Sciatic nerve (tissue), 2 donors: ENCODE measurements at regions not wholly inside any gene's neighbourhood (a gene's known extent, or its start where the extent isn't known, plus 50 kb on each side); places are given as distances from the start of the nearest gene placed in this dataset.
"Not testable (repeated sequence)": the region's sequence is repeated elsewhere in the genome, so short reads cannot be mapped to it uniquely, and the experiment has no call there.

Source experiments
- ATAC-seq: fragments of 200-7000 bp; cut with Tn5 transposase; one replicate; pipeline ENCODE4 v1.9.1; 2020; ENCODE audit warnings: mild to moderate bottlenecking, moderate library complexity
- DNase-seq: peaks from one replicate; pipeline ENCODE4 v3.0.0-alpha.2; 2020; ENCODE audit warnings: low spot score
- intact Hi-C: fragments of 100-400 bp; cut with DNase I; formaldehyde crosslinking; loops from one replicate; pipeline ENCODE4 v1.14.2; 2022
- donor health status: DM: no; HTN: no; CAD: no.
- donor health status: DM: no; HTN: no; CAD: no.

GRCh38 chr13:80199067-80199466 is 141.9 kb downstream of the SPRY2 start:
- DNase-seq (no peak), ATAC-seq (no peak)
- intact Hi-C loops = no loop called here

DNA sequence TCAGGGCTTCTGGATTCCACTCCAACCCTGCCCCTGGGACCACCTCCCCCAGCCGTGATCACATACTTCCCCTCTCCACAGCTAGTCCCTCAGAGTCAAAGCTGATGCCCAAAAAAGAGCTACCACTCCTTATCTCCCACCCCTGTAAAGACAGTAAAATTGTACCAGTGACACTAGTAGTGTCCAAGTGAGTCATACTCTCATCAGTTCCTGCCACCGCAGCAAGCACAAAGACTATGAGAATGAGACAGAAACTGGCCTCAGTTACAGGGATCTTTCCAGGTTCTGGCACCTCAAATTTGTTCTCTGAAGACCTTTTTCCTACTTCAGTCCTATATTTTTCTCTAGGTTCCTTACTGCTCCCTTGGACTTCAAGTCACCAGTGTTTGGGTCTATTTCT is 144.2 kb downstream of the SPRY2 start:
- intact Hi-C loops = no loop called here
- no peak for ATAC-seq
- DNase-seq = no peak

DNA sequence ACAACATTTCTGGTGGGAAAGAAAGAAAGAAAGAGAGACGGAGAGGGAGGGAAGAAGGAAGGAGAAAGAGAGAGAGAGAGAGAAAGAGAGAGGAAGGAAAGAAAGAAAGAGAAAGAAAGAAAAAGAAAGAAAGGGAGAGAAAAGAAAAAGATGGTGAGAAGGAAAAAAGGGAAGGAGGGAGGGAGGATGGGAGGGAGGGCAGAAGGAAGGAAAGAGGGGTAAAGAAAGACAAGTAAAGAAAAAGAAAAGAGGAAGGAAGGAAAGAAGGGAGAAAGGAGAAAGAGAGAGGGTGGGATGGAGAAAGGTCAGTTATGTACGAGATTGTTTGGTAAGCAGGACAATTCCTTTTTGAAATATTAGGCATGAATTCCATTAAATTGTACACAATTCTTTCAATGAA is 145.3 kb downstream of the SPRY2 start:
- no peak for ATAC-seq
- no peak for DNase-seq
- intact Hi-C loops = no loop called here

DNA sequence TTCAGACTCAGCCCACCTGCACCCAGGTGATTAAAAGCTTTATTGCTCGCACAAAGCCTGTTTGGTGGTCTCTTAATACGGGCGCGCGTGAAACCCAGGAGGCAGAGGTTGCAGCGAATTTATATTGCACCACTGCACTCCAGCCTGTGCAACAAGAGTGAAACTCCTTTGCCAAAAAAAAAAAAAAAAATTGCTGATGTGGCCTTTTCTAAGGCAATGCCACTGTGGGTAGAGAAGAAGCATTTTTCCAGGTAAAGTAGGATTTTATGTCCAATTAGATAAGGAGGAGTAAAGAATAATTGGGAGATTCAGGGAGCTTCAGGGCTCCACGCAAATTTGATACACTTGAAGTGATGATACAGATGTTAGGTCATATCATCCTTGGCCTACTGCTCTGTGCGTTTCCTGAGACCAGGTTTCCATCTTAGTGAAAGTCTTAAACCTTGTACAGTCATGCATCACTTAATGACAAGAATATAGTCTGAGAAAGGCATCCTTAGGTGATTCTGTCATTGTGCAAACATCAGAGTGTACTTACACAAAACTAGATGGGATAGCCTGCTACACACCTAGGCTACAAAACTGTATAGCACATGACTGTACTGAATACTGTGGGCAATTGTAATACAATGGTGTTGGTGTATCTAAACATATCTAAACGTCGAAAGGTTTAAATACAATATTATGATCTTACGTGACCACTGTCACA is 150.9 kb downstream of the SPRY2 start:
- intact Hi-C loops = no loop called here
- DNase-seq (no peak), ATAC-seq (no peak)

- intact Hi-C loops = no loop called here
- DNase-seq (no peak), ATAC-seq (no peak)
These were observed 160.1 kb downstream of the SPRY2 start for GRCh38 chr13:80180740-80181355.

DNA sequence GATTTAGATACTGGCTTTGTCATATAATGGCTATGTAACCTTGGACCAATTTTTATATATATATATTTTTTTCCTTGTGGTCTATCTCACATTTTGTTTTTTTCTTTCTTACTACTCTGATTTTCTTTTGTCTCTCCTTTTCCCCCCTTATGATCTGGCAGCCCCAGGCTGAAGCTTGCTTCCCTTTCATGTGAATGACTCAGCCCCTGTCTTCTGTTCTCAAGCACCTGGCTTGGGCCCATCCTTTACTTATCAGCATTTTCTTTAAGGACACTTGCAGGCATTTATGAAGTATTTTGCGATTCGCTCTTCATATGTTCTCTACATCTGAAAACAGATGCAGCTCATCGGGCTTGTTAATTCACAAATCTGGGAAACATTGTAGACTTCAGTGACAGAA is 163.6 kb downstream of the SPRY2 start:
- ATAC-seq (no peak), DNase-seq (no peak)
- intact Hi-C loops = no loop called here

DNA sequence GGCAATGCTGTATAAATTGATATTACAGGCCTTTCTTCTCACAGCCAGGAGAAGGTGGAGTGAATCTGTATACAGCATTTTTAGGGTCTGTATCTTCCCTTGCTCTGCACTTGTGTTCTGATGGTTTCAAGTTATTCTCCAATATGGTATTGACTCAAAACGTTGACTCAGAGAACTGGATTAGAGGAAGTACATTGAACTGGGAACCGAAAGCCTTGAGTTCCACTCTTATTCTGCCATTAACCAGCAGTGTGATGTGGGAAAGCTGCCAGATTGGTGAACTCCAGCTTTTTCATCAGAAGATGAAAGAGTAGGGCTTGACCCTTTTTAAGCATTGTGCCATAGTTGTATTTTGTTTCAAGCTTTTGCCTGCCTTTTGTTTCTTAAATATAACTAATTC is 167.7 kb downstream of the SPRY2 start:
- DNase-seq (no peak), ATAC-seq (peak; percentile 64)
- intact Hi-C loops = no loop called here

DNA sequence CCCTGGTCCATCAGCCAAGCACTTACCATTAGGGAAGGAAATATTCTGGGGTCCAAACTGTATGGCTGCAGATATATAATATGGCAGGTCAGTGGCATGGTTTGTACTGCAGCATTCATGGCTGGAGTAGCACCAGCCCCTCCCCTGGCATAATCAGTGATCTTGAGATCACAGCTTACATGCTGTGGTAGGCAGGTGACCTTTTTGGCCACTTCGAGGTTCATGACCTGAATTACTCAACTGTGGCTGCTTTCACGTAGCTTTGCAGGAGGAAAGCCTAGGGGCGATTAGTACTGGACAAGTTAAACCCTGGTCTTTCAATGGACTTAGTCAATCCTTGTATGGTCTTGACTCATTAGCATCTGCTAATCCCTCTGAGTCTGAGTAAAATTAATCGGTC is 169.8 kb downstream of the SPRY2 start:
- intact Hi-C loops = no loop called here
- ATAC-seq = no peak
- DNase-seq = no peak

DNA sequence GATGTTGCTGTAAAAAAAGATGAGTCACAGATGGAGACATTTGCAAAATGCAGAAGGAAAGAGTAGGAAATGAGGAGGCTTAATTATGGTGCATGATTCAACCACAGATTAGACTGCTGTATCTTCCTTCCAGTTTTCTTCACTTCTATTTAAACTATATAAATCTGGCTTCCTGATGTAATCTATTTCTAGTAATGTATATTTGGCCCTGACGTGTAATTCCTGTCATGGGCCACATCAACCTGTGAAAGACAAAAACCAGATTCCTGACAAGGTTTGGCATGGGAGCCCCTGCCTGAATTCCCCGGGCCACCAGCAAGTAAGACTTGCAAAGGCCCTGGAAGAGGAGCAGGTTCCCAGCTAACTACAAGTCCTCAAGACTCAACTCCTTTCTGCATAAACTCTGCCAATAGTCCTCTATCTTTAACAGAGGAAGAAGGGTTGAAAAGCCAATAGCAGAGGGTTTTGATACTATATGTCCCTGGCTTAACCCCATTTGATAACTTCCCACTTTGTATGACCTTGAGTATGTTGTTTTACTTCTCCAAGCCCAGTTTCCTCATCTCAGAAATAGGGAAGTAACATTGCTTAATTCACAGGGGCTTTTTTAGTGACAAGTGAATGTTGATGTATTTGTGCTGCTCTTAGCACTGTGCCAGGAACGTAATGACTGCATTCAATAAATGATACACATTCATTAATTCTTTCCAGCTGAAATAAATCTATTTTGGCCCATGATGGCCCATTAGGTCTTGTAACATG is 172.7 kb downstream of the SPRY2 start:
- intact Hi-C loops = no loop called here
- ATAC-seq = peak; percentile 80

GRCh38 chr13:80166352-80166751 is 174.6 kb downstream of the SPRY2 start:
- intact Hi-C loops = no loop called here
- ATAC-seq = no peak
- DNase-seq = no peak

More for the DNA sequence above, 172.7 kb downstream of the SPRY2 start:
- no peak for DNase-seq

- no peak for ATAC-seq
- intact Hi-C loops = no loop called here
- no peak for DNase-seq
These were observed 176.5 kb downstream of the SPRY2 start for GRCh38 chr13:80164462-80164861.

DNA sequence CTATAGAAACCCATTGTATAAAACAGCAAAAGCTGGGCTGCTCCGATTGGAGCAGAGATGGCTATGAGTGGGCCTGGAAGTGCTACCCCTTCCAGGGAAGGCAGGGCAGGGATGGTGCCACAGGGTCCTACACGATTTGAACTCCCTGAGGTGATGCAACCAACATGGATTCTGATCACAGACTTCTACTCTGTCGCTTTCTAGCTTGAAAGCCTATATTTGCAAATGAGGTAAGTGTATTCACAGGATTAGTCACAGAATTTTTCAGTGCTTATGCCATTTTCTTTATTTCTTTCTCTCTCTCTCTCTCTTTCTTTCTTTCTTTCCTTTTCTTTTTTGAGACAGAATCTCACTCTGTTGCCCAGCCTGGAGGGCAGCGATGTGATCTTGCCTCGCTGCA is 179.0 kb downstream of the SPRY2 start:
- DNase-seq = no peak
- intact Hi-C loops = no loop called here
- ATAC-seq = no peak

DNA sequence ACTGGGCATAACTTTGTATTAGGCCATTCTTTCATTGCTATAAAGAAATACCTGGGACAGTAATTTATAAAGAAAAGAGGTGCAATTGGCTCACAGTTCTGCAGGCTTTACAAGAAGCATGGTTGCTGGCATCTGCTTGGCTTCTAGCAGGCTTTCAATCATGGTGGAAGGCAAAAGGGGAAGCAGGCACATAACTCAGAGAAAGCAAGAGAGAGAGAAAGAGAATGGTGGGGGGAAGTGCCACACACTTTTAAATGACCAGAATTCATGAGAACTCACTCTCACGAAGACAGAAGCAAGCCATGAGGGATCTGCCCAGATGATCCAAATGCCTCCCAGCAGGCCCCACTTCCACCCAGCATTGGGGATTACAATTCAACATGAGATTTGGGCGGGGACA is 179.7 kb downstream of the SPRY2 start:
- intact Hi-C loops = no loop called here
- DNase-seq (no peak), ATAC-seq (no peak)

- intact Hi-C loops = no loop called here
- DNase-seq = no peak
- no peak for ATAC-seq
These were observed 180.8 kb downstream of the SPRY2 start for GRCh38 chr13:80160110-80160509.

DNA sequence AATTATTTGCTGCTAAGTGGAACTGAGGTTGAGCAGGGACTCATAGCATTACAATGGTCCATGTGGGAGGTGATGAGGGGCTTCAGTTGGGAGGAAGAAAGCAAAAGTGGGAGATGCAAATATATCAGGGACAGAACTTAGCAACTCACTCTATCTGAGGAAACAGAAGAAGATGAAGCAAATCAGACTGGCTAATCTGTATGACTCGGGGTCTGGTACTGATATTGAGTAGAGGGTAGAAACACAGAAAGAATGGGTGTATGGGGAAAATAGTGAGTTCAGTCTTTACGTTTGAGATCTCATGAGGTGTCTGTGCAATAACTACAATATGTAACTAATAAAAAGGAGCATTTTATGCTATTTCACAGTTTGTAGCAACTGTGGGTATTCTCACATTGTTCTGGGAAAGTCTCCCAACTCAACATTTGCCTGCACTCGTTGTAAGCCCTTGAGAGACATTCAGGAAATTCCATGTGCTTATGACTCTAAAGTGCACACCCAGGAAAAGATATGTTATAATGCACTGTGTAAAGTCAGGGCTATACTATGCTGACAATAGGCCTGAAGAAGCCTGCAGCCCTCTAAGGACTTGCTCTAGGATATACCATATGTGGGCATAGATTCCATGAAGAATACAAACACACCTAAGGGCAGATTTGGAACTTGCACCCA is 183.5 kb downstream of the SPRY2 start:
- ATAC-seq (no peak), DNase-seq (no peak)
- intact Hi-C loops = no loop called here

DNA sequence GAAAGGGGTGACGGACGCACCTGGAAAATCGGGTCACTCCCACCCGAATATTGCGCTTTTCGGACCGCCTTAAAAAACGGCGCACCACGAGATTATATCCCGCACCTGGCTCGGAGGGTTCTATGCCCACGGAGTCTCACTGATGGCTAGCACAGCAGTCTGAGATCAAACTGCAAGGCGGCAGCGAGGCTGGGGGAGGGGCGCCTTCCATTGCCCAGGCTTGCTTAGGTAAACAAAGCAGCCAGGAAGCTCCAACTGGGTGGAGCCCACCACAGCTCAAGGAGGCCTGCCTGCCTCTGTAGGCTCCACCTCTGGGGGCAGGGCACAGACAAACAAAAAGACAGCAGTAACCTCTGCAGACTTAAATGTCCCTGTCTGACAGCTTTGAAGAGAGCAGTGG is 188.8 kb downstream of the SPRY2 start:
- ATAC-seq, intact Hi-C loops, DNase-seq: not testable (repeated sequence)

GRCh38 chr13:80151016-80151415 is 189.9 kb downstream of the SPRY2 start:
- intact Hi-C loops = no loop called here
- DNase-seq (no peak), ATAC-seq (no peak)

DNA sequence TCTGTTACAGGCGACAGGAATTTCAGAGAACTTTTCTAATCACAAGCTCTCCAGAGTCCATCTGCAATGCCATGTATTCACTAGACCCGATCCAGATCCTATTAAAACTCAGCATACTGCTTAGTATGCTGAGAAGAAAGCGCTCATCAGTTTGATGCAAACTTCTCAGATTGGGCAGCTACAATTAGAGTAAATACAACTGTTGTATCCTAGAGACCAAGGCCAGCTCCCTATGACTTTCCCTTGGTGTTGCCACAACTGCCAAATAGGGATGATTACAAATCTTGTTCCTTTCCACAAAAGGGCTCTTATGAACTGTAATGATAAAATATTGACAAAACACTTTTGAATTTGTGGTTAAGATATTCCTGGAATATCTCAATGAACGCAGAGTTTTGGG is 191.2 kb downstream of the SPRY2 start:
- intact Hi-C loops = no loop called here
- ATAC-seq = no peak
- no peak for DNase-seq

- intact Hi-C loops = no loop called here
- no peak for DNase-seq
- no peak for ATAC-seq
These were observed 195.7 kb downstream of the SPRY2 start for GRCh38 chr13:80145171-80145690.

DNA sequence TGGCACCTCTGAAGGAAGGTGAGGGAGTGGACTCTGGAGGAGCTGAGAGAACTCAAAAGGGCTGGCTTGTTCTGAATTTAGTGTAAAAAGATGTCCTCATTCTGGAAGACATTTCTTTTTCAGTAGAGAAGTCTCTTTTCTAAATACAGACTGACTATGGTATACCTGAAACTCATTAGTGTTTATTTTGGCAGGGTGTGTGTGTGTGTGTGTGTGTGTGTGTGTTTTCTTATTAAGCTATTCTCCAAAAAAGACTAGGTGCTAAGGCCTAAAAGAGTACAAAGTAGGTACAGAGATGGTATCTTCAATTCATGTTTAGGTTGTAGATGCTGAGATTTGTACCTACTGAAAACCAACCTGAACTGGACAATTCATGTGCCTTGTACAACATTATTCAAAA is 196.4 kb downstream of the SPRY2 start:
- ATAC-seq (no peak), DNase-seq (no peak)
- intact Hi-C loops = no loop called here
